Body of pancreas (tissue), 4 donors: ENCODE measurements at regions not wholly inside any gene's neighbourhood (a gene's known extent, or its start where the extent isn't known, plus 50 kb on each side); places are given as distances from the start of the nearest gene placed in this dataset.

Experiments used
- CTCF ChIP-seq, 7 experiments: fragments of 450-650 bp in 4 of 7; fragments of 200-600 bp in 3 of 7; sonication (generic) in 3 of 7; IDR thresholded peaks; one replicate each; pipeline ENCODE4 v1.5.1; 2016 to 2019; ENCODE audit warnings: antibody characterized with exemption in 7 of 7
- POLR2A ChIP-seq, 3 donors: fragments of 450-650 bp; IDR thresholded peaks; one replicate each; pipeline ENCODE4 v1.6.1; 2016; ENCODE audit warnings: antibody characterized with exemption in 3 of 3, mild to moderate bottlenecking in 2 of 3

DNA sequence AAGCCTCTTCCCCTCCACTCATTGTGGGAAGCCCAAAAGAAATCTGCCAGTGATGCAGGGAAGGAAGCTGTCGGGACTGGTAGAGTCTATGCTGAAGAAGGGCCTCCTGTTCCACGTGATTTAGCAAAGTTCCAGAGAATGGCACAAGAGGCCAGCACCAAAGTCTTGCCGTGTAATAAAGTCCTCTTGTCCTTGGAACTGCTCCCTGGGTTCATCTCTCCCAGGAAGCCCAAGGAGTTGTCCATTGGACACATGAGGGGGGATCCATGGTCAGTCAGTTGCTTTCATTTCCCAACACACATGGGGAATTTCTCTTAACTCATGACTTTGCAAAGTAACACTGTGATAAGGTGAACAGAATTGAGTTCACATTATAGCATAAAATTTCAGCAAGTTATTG lies 116.1 kb upstream of the RAB4A start:
- TF ChIP-seq CTCF (IDR thresholded peaks at IDR 0.05) = no peak
- no peak for TF ChIP-seq POLR2A (IDR thresholded peaks at IDR 0.05)
